EH (cell line): ENCODE measurements at regions not wholly inside any gene's neighbourhood (a gene's known extent, or its start where the extent isn't known, plus 50 kb on each side); places are given as distances from the start of the nearest gene placed in this dataset.

Source experiments
- DNase-seq: peaks from one replicate; pipeline ENCODE4 v3.0.0-alpha.2; 2015; ENCODE audit warnings: low read depth

DNA sequence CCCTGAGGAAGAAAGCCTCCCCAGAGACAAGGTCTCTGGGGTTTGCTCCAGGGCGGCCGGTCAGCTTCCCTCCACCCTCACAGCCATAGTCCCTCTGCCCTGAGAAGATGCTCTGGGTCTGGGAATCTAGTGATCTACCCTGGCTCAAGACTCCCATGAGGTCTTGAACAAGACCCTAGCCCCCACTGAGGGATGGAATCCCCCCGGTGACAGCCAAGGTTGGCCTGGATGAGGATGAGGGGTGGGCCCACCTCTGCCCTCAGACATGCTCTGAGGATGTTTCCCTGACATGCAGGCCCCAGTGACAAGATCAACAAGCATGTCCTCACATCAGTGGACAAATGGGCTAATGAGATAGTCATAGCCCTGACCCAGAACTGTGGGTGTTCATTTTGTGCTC lies 138.6 kb downstream of the C5orf15 start:
- no peak for DNase-seq

GRCh38 chr5:133828722-133829121 lies 139.7 kb downstream of the C5orf15 start:
- DNase-seq, result no peak

DNA sequence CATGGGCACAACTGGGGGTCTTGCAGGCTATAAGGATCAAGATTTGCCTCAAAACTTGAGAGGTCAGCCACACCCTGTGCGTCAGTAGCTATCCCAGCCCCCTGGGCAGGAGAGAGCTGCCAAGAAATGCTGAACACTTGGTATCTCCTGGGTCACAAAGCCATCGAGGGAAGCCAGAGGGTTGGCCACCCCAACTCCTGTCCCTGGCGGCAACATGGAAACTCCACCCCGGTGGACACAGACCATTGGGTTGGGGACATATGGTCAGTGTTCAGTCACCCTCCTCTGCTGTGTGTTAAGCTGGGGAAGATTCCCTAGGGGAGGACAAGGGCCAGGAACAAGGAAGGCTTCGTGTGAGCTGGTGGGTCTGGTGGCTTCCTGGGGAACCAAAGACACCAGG lies 140.6 kb downstream of the C5orf15 start:
- DNase-seq, result no peak

- no peak for DNase-seq
Measured at GRCh38 chr5:133827011-133827410, 141.4 kb downstream of the C5orf15 start.

DNA sequence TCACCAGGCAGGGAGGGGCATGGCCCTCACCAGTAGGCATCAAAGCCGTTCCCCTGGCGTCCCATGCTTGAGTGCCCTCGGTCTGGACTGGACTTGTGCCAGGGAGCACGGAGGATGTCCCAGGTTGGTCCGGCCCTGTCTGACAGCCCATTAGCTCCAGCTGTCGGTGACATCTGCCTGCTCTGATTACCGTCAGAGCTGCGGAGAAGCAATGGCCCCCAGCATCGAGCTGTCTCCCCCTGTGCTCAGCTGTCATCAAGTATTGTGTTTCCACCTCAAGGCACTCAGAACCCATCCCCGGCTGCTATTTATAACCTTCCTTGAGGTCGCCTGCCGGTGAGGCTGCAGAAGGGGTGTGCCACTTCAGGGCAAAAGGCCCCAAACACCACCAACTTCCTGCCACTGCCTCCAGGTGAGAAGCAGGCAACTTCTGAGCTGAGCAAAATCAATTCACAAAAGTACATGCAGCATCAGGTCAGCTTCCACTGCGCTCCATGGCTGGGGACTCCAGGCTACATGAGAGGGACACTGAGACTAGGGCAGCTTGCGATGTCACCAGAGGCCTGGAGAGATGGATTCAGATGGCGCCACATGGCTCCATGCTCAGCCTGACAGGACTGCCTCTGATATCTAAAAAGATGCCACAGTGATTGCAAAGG lies 142.7 kb downstream of the C5orf15 start:
- DNase-seq, result no peak

DNA sequence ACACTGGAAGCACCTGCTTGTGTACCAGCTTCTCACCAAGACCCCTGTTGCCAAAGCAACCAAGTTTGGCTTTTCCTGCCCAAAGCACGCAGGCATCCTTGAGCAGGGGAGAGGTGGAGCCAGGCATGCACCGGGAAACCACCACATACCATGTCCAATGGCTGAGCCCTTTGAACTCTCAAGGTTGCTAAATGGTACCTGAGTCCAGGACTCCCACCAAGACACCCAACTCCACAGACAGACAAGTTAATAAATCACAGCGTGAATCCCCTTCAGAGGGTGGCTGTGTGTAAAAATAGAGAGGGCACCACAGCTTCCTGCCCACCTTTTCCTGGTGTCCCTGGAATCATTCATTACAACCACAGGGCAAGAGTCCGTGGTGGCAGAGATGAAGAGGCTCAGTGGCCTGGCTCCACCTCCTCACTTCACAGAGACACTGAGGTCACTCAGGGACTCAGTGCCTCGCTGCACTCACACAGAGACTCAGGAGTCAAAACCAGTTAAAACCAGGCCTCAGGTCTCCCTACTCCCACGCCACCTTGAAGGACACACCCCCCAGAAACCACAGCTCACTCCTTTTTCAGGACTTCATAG lies 143.7 kb downstream of the C5orf15 start:
- DNase-seq, result no peak

DNA sequence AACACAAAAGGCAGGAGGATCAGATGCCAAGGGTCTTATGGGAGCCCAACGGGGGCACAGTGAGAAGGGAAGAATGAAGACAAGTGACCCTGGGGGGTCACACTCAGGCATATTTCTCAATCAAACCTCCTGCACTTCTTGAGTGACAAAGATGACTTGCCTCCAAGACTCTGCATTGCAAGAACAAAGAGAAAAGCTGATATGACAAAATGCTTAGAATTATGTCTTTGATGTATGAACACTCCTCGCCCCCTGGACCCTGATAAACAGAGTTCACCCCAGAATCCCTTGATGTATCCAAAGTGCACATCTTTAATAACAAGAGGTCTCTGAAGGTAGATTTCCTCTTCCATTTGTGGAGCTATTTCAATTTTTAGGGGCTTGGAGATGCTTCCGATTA lies 146.5 kb downstream of the C5orf15 start:
- no peak for DNase-seq

- DNase-seq, result no peak
Measured at GRCh38 chr5:133821311-133821741, 147.1 kb downstream of the C5orf15 start.

GRCh38 chr5:133820507-133820906 lies 147.9 kb downstream of the C5orf15 start:
- peak; percentile 58 for DNase-seq

DNA sequence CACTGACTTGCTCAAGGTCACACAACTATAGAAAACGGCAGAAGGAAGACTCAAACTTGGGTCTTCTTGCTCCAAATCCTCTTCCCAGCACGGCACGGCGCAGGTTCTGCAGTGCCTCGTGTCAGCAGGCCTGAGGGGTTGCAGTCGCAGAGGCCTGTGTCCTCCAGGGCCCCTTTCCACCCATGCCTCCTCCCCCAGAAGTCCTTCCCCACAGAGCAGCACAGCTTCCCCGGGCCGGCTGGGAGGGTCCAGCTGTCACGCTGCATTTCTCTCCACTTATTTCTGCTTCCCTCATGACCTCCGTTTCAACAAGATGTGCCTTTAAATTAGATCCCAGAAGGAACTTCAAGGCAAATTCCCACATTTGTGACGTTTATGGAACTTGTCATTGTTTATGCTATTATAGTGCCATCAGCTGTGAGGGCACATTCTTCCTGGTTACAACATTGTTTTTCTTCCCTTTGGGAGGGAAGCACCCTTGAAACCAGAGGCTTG lies 148.4 kb downstream of the C5orf15 start:
- DNase-seq, result peak; percentile 55

DNA sequence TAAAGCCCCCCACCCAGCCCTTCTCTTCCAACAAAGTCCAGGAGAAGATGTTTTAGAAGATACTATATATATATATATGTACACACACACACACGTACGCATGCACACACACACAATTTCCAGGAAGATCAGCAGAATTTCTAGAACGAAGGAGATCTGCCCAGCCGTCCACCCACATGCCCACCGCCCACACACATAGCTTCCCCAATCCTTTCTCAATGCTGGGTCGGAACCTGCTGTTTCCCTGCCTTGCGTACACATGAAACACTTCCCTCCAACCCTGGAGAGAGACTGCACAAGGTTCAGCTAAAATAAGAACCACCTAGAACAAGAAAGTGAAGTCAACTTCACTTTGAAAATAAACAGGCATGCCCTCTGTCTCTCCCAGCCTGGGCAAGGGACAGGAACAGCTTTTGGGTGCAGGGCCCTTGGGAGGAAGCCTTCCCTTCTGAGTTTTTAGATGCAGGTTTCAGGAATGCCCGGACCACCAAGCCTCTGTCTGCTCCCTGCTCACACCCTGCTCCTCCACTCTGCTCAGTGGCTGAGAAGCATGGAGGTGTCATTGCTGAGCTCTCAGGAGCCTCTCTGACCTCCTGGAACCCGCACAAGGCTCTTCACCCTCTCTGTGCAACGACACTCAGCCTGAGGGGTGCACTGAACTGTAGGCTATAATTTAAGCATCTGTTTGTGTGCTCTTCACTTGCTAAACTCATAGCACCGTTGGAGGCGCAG lies 149.4 kb downstream of the C5orf15 start:
- DNase-seq, result no peak

DNA sequence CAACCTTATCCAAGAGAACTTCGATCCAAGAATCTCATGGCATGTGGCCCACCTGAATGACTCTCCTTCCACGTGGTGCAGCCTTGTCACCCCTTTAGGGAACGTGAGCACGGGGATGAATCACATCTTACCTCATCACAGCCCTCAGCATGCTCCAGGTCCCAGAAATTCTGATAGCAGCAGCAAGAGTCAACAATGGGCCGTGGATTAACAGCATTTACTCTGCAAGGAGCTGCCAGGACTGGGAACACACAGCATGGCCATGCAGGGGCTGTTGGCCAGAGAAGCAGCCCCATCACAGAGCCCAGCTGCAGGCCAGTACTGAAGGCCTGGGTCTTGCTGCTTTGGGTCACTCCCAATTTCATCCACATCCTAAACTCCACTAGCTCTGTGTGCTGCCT lies 150.4 kb downstream of the C5orf15 start:
- peak; percentile 16 for DNase-seq

DNA sequence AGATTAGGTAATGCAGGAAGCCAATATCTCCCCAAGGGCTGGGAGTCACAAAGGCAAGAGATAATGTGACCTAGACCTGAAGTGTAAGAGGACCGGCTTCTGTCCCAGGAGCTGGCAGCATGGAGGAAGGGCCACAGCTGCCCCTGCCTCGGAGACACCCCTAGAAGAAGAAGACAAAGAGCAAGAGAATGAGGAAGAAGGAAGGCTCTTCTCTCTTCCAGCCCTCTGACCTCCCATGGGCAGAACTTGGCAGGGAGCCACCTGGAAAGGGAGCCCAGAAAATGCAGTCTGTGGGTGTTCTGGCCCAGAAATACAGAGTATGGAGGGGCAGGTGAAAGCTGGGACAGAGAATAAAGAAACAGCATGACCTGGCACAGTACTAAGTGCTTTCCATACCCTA lies 151.0 kb downstream of the C5orf15 start:
- DNase-seq, result no peak

GRCh38 chr5:133816791-133817190 lies 151.6 kb downstream of the C5orf15 start:
- no peak for DNase-seq

DNA sequence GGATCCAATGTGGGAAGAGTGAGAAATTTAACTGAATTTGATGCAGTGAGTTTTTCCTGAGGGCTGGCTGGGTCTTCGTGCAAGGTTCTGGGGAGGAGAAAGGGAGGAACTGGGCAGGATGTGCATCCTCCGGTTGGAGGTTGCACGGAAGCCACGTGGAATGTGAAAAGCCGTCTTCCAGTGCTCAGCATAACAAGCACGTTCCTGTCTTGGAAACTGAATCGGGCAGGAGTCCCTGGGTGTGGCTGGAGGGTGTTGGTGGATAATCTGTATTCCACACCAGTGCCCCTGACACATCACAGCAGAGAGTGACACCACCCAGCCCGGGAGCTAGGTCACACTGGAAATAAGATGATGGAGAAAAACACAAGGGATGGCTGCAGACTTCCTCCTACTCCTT lies 154.3 kb downstream of the C5orf15 start:
- peak; percentile 45 for DNase-seq

DNA sequence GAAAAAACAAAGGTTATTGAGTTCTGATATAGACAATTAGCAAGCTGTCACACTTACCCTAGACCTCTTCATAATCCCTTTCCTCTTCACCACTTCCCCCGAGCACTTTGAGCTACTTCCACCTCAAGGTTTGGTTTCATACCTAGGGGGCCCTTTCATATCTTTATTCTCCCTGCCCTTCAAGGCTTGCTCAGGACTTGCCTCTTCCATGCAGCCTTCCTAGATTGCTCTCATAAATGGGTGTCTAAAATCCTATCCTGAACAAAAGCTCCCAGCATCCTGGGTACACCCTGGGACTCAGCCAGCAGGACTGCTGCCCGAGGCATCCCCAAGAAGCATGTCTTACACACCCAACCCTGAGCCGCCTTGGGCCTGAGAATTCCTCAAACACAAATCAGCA lies 157.3 kb downstream of the C5orf15 start:
- no peak for DNase-seq

DNA sequence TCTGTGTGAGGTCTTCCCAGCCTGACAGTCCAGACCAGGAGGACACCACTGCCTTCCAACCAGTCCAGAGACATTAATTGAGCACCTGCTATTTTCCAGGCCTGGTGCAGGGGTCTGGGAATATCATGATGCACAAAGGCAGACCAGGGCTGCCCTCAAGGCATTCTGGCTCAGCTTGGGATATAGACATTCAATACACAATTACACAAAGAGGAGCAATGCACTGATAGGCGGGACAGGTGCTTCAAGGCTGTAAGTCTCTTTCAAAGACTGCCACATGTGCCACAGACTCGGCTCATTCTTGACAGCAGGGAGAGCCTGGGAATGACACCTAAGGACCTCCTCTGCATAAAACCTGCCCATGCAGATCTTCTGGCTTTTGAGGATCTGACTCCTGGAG lies 158.6 kb downstream of the C5orf15 start:
- no peak for DNase-seq

DNA sequence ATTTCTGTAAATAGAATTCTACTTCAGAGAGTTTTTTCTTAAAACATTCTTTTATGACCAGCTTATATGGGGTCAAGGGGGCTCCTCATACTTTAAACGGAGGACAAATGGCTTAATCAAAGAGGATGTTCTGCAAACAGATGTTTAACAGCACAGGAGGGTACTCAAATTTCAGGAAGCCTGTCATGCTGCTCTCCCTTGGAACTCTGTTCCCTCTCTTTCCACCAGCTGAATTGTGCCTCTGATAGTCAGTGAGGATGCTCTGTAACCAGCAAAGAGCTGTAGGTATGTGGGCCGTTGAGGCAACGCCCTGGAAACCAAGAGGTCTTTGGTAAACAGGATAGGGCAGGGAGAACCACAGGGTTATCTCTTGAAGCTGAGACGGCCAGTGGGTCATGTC lies 161.1 kb downstream of the C5orf15 start:
- no peak for DNase-seq

DNA sequence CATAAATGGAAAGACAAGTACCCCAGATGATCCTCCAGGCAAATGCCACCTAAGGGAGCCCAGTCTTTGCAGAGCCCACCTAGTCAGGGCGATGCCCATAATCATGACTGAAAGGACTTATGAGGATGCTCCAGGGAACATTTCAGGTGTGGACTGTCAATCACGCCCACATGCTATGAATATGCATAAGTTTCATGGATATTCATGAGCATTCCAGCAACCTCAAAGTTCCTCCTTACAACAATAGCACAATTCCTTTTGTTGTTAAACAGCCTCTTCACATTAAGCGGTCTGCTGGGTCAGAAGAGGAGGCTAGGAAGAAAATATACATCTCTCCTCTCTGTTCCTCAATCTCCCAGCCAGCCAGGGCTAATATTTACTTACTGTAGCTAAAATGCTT lies 161.6 kb downstream of the C5orf15 start:
- no peak for DNase-seq

GRCh38 chr5:133801955-133802751 lies 166.3 kb downstream of the C5orf15 start:
- DNase-seq, result peak; percentile 54

GRCh38 chr5:133801431-133801830 lies 167.0 kb downstream of the C5orf15 start:
- DNase-seq, result no peak

- no peak for DNase-seq
Measured at GRCh38 chr5:133799571-133800237, 168.7 kb downstream of the C5orf15 start.
